ENCODE measurements at regions not wholly inside any gene's neighbourhood (a gene's known extent, or its start where the extent isn't known, plus 50 kb on each side); places are given as distances from the start of the nearest gene placed in this dataset.

DNA sequence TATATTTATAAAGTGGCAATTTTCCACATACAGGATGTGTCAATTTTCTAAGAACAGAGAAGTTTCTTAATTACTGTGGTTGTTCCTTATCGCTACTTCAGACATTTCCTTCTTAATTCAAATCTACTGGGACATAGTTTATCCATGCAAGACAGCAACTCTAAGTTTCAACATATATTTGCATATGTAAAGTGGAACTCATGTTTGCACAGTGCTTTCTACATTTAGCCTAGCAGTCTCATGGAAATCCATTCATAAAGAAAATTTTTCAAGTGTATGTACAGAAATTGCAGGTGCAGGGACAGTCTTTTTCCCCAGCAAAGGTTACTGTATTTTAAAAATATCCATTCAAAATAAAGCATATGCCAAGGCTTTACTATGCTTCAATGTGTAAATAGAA, 956.7 kb upstream of the SEL1L start:
- DNase-seq, result no peak

DNA sequence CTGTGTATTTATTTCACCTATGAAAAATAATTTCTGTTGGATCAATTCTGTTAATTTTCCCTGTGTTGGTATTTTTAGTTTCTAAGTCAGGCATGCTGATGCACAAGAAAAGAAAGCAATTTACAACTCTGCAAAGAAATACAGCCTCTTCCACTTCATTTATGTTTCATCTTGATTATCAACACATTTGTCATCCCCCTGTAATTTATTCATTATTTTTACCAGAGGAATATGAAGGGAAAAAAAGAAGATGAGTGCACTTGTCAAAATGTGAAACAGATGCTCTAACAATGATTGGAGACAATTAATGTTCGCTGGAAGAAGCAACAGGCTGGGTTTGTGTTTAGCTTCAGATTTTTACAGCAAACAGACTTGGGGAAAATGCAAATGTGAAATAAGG, 958.5 kb upstream of the SEL1L start:
- DNase-seq, result no peak

- DNase-seq, result no peak
These were observed 966.6 kb upstream of the SEL1L start for GRCh38 chr14:82500222-82500621.

- DNase-seq, result no peak
These were observed 967.9 kb upstream of the SEL1L start for GRCh38 chr14:82501554-82501953.

- no peak for DNase-seq
These were observed 968.4 kb upstream of the SEL1L start for GRCh38 chr14:82502043-82502442.

GRCh38 chr14:82504894-82505293, 971.2 kb upstream of the SEL1L start:
- DNase-seq, result no peak

GRCh38 chr14:82510007-82510406, 976.4 kb upstream of the SEL1L start:
- DNase-seq, result no peak

- DNase-seq, result no peak
These were observed 977.7 kb upstream of the SEL1L start for GRCh38 chr14:82511399-82511798.

- no peak for DNase-seq
These were observed 987.1 kb upstream of the SEL1L start for GRCh38 chr14:82520765-82521164.

DNA sequence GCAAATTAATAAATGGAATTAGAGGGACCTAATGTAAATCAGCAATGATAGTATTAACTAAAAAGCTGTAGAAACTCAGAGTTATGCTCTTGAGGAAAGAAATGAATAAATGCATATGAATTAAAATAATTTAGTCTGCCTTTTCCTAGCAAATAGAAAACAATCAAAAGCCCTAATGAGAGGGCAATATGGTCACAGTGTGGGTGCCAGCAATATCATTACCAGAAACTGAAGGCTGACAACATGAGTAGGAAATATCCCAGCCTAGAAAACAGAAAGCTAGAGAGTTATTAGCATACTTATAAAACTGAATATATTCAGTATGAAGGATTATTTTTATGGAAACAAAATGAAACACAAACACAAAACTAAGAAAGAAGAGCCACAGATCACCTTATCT, 987.5 kb upstream of the SEL1L start:
- no peak for DNase-seq

DNA sequence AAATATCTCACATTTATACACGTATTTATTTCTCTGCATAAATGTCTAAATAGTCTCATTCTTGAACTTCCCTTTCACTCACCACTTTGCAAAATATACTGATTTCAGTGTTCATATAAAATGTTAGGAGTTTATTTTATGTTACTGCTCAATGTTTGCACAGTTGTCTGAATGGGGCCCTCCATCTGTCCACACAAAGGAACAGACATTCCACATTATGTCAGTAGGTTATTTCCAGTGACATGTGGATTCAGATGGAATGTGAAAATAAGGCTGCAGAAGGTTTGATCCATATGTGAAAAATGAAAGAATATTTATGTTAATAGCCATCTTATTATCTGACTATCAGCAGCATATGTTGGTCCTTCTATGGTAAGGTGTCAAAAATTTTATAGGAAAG, 994.4 kb upstream of the SEL1L start:
- DNase-seq, result no peak

- DNase-seq, result no peak
These were observed 999.7 kb upstream of the SEL1L start for GRCh38 chr14:82533351-82533750.

DNA sequence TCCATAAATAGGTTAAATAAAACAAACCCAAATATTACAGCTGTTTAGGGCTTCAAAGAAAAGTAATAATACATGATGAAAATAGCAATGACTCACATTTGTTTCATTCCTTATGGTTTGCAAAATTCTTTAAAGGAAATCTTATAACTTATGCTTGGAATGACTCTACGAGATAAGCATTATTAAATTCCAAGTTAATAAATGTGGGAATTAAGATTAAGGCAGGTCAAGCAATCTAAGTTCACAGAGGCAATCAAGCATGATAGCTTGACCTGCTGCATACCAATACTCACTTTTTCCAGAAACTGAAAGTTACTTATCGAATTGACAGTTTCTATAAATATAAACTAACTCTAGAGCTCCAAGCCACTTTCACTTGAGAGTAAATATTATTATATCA, 1002.9 kb upstream of the SEL1L start:
- no peak for DNase-seq

DNA sequence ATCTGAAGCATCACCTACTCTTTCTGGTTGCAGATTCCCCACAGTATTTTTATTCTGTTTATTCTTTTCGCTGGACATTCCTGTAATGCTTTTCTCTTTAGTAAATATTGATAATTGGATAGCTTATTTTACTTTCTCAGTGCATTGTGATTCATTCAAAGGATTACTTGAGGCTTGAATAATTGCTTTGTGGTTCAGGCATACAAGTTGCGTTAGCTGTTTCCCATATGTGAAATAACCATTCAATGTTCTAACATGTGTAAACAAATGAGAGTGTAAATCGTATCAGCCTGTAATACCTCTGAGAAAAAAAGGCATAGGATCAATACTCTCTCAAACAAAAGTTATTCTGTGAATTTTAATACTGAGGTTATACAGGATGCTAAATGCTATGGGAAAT, 1004.2 kb upstream of the SEL1L start:
- no peak for DNase-seq

GRCh38 chr14:82546401-82546800, 1012.7 kb upstream of the SEL1L start:
- DNase-seq, result no peak

DNA sequence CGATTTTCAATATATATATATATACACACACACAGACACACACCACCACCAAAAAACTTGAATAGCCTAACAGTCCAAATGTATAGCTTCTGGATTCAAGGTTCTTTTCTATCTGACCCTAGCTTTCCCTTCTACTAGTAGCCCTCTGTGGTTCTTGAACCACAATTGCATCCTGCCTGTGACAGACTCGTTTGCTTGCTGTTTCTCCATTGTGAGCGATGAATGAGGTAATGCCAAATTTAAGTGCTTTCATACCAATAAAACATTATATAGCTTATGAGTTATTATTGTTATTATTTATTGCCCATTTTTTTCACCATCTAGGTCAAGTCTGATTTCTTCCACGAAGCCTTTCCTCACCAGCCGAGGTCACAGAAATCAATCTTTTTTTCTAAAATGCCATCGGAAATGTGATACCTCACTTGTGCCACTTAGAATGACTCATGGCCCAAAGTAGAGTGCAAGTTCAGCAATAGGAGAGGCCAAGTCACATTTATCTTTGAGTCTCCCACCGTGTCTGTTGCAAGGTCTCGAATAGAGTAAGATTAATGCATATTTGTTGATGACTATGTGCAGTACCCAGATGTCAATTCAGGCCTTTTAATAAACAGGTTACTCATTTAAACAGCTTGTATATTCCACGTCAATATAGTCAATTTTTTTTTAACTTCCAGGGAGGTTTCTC, 1015.8 kb upstream of the SEL1L start:
- no peak for DNase-seq

- DNase-seq, result no peak
These were observed 1029.2 kb upstream of the SEL1L start for GRCh38 chr14:82562881-82563280.

GRCh38 chr14:82565825-82566224, 1032.2 kb upstream of the SEL1L start:
- no peak for DNase-seq

- DNase-seq, result no peak
These were observed 1053.6 kb upstream of the SEL1L start for GRCh38 chr14:82587226-82587625.

GRCh38 chr14:82595466-82595865, 1061.8 kb upstream of the SEL1L start:
- DNase-seq, result no peak

DNA sequence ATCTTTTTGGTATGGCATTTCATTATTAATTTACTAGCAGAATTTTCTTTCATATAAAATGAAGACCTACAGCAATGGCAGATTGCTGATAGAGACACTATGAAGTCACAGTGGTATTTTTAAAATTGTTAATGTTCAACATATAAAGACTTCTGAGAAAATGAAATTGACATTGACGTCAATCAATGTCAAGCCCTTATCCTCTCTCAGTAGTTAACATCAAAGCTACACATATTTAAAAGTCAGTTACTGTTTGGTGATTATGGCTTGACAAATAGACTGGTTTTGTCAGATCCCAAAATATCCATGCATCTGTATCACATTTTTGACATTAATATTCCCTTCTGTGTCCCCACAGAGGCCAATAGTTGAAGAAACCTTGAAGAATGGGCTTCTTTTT, 1069.1 kb upstream of the SEL1L start:
- no peak for DNase-seq

DNA sequence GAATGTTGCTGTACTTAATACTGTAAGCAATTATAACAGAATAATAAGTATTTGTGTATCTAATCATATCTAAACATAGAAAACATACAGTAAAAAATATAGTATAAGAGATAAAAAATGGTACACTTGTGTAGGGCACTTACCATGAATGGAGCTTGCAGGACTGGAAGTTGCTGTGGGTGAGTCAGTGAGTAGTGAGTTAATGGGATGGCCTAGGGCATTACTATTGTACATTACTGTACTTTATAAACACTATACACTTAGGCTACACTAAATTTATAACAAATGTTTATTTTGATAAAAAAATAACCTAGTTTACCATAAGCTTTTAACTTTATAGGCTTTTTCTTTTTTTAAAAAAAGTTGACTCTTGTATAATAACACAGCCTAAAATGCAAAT, 1071.2 kb upstream of the SEL1L start:
- no peak for DNase-seq

GRCh38 chr14:82621881-82622450, 1088.3 kb upstream of the SEL1L start:
- DNase-seq, result no peak

GRCh38 chr14:82626156-82627066, 1092.8 kb upstream of the SEL1L start:
- no peak for DNase-seq

All from activated effector memory CD4-positive, alpha-beta T cell treated with anti-CD3 and anti-CD28 coated beads, Interleukin-2, amount 50 U/mL, for 16 hours (primary cell).